GM23248 (cell line): ENCODE measurements at regions not wholly inside any gene's neighbourhood (a gene's known extent, or its start where the extent isn't known, plus 50 kb on each side); places are given as distances from the start of the nearest gene placed in this dataset.

Experiments
- EZH2 ChIP-seq: fragments of 200-600 bp; sonication (generic); IDR thresholded peaks from 2 replicates; pipeline ENCODE4 v1.6.1; 2018; ENCODE audit warnings: antibody characterized with exemption, mild to moderate bottlenecking; ENCODE audit not compliant: insufficient read depth, poor library complexity, severe bottlenecking
- EZH2phosphoT487 ChIP-seq: fragments of 200-600 bp; sonication (generic); IDR thresholded peaks from 2 replicates; pipeline ENCODE4 v1.6.1; 2018; ENCODE audit warnings: antibody characterized with exemption, moderate library complexity, mild to moderate bottlenecking, low read depth; ENCODE audit not compliant: insufficient read depth

DNA sequence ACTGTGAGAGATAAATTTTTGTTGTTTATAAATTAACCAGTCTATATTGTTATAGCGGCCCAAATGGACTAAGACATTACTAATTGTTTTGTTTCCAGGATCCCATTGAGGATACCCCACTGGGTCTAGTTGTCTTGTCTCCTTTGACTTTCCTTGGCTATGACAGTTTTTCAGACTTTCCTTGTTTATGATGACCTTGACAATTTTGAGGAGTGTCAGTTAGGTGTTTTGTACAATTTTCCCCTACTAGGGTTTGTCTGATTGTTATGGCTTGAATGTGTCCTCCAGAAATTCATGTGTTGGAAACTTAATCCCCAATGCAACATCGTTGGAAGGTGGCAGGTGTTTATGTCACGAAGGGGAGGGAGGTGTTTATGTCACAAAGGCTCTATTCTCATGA, 89.6 kb upstream of the PITX2 start:
- TF ChIP-seq EZH2, result no peak
- no peak for TF ChIP-seq EZH2phosphoT487
